SK-N-SH (cell line): ENCODE measurements at regions not wholly inside any gene's neighbourhood (a gene's known extent, or its start where the extent isn't known, plus 50 kb on each side); places are given as distances from the start of the nearest gene placed in this dataset.
"Not testable (repeated sequence)": the region's sequence is repeated elsewhere in the genome, so short reads cannot be mapped to it uniquely, and the experiment has no call there.

Experiments used
- CTCF ChIA-PET: fragments of 300-600, 350-600 bp; formaldehyde crosslinking; extraction: SDS; loops from one replicate; lab custom pipeline; 2021; lab: Yijun Ruan, JAX
- POLR2A ChIA-PET: fragments of 350-600 bp; sonication (Branson Sonifier 250); formaldehyde crosslinking; extraction: SDS; loops from one replicate; lab custom pipeline; 2020; ENCODE audit warnings: antibody characterized with exemption, inconsistent platforms; lab: Yijun Ruan, JAX
- DNase-seq: peaks from one replicate; pipeline ENCODE4 v3.0.0; 2012
- H2AFZ ChIP-seq: fragments of 200-600 bp; sonication (generic); 2 replicates; pipeline ENCODE4 v1.8.1; 2016; ENCODE audit warnings: antibody characterized with exemption, mild to moderate bottlenecking, low read depth
- H3F3A ChIP-seq: fragments of 200-600 bp; sonication (generic); replicated peaks from 2 replicates; pipeline ENCODE3; 2016; ENCODE audit warnings: antibody characterized with exemption, mild to moderate bottlenecking; ENCODE audit not compliant: insufficient read depth
- H3K27ac ChIP-seq, 2 experiments: fragments of 200-500 bp in 1 of 2; fragments of 200-600 bp in 1 of 2; sonication (Bioruptor generic) in 1 of 2; sonication (generic), shearing (Covaris generic) in 1 of 2; 2 replicates each; pipeline versions ENCODE4 v1.5.1 to v1.6.1; 2014 to 2016; ENCODE audit warnings: low read depth in 2 of 2, inconsistent platforms in 1 of 2, low read length in 1 of 2, mild to moderate bottlenecking in 1 of 2, mixed read lengths in 1 of 2
- H3K27me3 ChIP-seq: fragments of 200-600 bp; sonication (generic), shearing (Covaris generic); 2 replicates; pipeline ENCODE4 v1.6.1; 2016; ENCODE audit warnings: mixed run types; ENCODE audit not compliant: insufficient read depth
- H3K36me3 ChIP-seq, 2 experiments: fragments of 200-500 bp in 1 of 2; fragments of 200-600 bp in 1 of 2; sonication (Bioruptor generic) in 1 of 2; sonication (generic) in 1 of 2; replicated peaks in 1 of 2; 2 replicates each; pipeline versions ENCODE3 to v1.5.1; 2014 to 2016; ENCODE audit warnings: low read length in 1 of 2, mild to moderate bottlenecking in 1 of 2; ENCODE audit not compliant: insufficient read depth in 2 of 2, control insufficient read depth in 1 of 2
- H3K4me1 ChIP-seq, 2 experiments: fragments of 200-500 bp in 1 of 2; fragments of 200-600 bp in 1 of 2; sonication (Bioruptor generic) in 1 of 2; sonication (generic), shearing (Covaris generic) in 1 of 2; 2 replicates each; pipeline versions ENCODE4 v1.5.1 to v1.6.1; 2014 to 2016; ENCODE audit warnings: low read depth in 1 of 2, low read length in 1 of 2, mixed run types in 1 of 2; ENCODE audit not compliant: insufficient read depth in 2 of 2, control insufficient read depth in 1 of 2
- H3K4me2 ChIP-seq: fragments of 200-600 bp; sonication (generic), shearing (Covaris generic); 2 replicates; pipeline ENCODE4 v1.6.1; 2017; ENCODE audit warnings: mixed run types
- H3K4me3 ChIP-seq, 2 experiments: fragments of 200-500 bp in 1 of 2; fragments of 200-600 bp in 1 of 2; sonication (Bioruptor generic) in 1 of 2; sonication (generic), shearing (Covaris generic) in 1 of 2; 2 replicates each; pipeline versions ENCODE4 v1.5.1 to v1.8.1; 2014 to 2016; ENCODE audit warnings: low read depth in 2 of 2, inconsistent platforms in 1 of 2, low read length in 1 of 2, mild to moderate bottlenecking in 1 of 2, mixed read lengths in 1 of 2, moderate library complexity in 1 of 2
- H3K79me2 ChIP-seq: fragments of 200-600 bp; sonication (generic); 2 replicates; pipeline ENCODE4 v1.8.1; 2017; ENCODE audit warnings: mild to moderate bottlenecking; ENCODE audit not compliant: insufficient read depth
- H3K9ac ChIP-seq: fragments of 200-600 bp; sonication (generic); 2 replicates; pipeline ENCODE4 v1.6.1; 2017; ENCODE audit warnings: mixed run types
- H3K9me2 ChIP-seq: fragments of 200-600 bp; sonication (generic); 2 replicates; pipeline ENCODE4 v1.6.1; 2017; ENCODE audit warnings: mixed run types
- H3K9me3 ChIP-seq: fragments of 200-600 bp; sonication (generic); 2 replicates; pipeline ENCODE4 v1.6.1; 2017; ENCODE audit warnings: mixed run types, mild to moderate bottlenecking, moderate library complexity
- H4K20me1 ChIP-seq: fragments of 200-600 bp; sonication (generic); 2 replicates; pipeline ENCODE4 v1.6.1; 2017; ENCODE audit warnings: mild to moderate bottlenecking, mixed run types; ENCODE audit not compliant: insufficient read depth
- CHD2 ChIP-seq: fragments of 150-350 bp; IDR thresholded peaks from 2 replicates; pipeline ENCODE4 v1.6.1; 2018; ENCODE audit warnings: low read length; ENCODE audit not compliant: partially characterized antibody
- ELF1 ChIP-seq: IDR thresholded peaks from 2 replicates; pipeline ENCODE4 v1.4.0; 2012
- FOSL2 ChIP-seq: IDR thresholded peaks from 2 replicates; pipeline ENCODE4 v1.4.0; 2012; ENCODE audit warnings: low read depth, mild to moderate bottlenecking, moderate library complexity, borderline replicate concordance
- FOXJ3 ChIP-seq: sonication (generic); formaldehyde crosslinking; IDR thresholded peaks from 2 replicates; pipeline ENCODE4 v1.5.1; 2020; ENCODE audit warnings: mild to moderate bottlenecking, missing genetic modification reagents
- JUND ChIP-seq: IDR thresholded peaks from 2 replicates; pipeline ENCODE4 v1.4.0; 2012
- MEF2A ChIP-seq: IDR thresholded peaks from 2 replicates; pipeline ENCODE4 v1.4.0; 2012; ENCODE audit warnings: low read depth, borderline replicate concordance
- NRF1 ChIP-seq: IDR thresholded peaks from 2 replicates; pipeline ENCODE4 v1.6.1; 2012; ENCODE audit warnings: low read depth, mild to moderate bottlenecking, low read length
- POLR2AphosphoS5 ChIP-seq: IDR thresholded peaks from 2 replicates; pipeline ENCODE4 v1.6.1; 2012; ENCODE audit warnings: low read depth, low read length
- RAD21 ChIP-seq: IDR thresholded peaks from 2 replicates; pipeline ENCODE4 v1.6.1; 2012; ENCODE audit warnings: mild to moderate bottlenecking, low read length
- RCOR1 ChIP-seq: fragments of 150-350 bp; IDR thresholded peaks from 2 replicates; pipeline ENCODE4 v1.6.1; 2017; ENCODE audit warnings: antibody characterized with exemption, low read length
- SIN3A ChIP-seq: IDR thresholded peaks from 2 replicates; pipeline ENCODE4 v1.6.1; 2012; ENCODE audit warnings: low read depth, mild to moderate bottlenecking, low read length, moderate library complexity, borderline replicate concordance
- SMC3 ChIP-seq: IDR thresholded peaks from 2 replicates; pipeline ENCODE4 v1.6.1; 2012; ENCODE audit warnings: low read depth, low read length, improper control_type of control experiment
- TCF12 ChIP-seq: IDR thresholded peaks from 2 replicates; pipeline ENCODE4 v1.4.0; 2012
- YY1 ChIP-seq: IDR thresholded peaks from 2 replicates; pipeline ENCODE4 v1.4.0; 2012; ENCODE audit warnings: low read depth, mild to moderate bottlenecking
- WGBS: methylation state at CpG from one replicate; pipeline ENCODE4 v1.1.6; 2017; ENCODE audit warnings: low lambda C conversion rate; 5-methylcytosine and 5-hydroxymethylcytosine counted together
- TF ChIP-seq, protein P1 (sequence below): IDR thresholded peaks from 2 replicates; pipeline ENCODE4 v1.4.0; 2012; ENCODE audit warnings: low read depth
- TF ChIP-seq, protein P2 (sequence below): fragments of 150-350 bp; IDR thresholded peaks from 2 replicates; pipeline ENCODE4 v1.6.1; 2017; ENCODE audit warnings: antibody characterized with exemption, low read length, low read depth, borderline replicate concordance
- TF ChIP-seq, protein P3 (sequence below): IDR thresholded peaks from 2 replicates; pipeline ENCODE4; 2012
- TF ChIP-seq, protein P4 (sequence below): fragments of 150-350 bp; IDR thresholded peaks from 2 replicates; pipeline ENCODE4 v1.6.1; 2016; ENCODE audit warnings: mild to moderate bottlenecking, low read depth, low read length
- TF ChIP-seq, protein P5 (sequence below): fragments of 200-600 bp; sonication (generic); IDR thresholded peaks from 2 replicates; pipeline ENCODE4 v1.6.1; 2017; ENCODE audit warnings: antibody characterized with exemption, mild to moderate bottlenecking, moderate library complexity

DNA sequence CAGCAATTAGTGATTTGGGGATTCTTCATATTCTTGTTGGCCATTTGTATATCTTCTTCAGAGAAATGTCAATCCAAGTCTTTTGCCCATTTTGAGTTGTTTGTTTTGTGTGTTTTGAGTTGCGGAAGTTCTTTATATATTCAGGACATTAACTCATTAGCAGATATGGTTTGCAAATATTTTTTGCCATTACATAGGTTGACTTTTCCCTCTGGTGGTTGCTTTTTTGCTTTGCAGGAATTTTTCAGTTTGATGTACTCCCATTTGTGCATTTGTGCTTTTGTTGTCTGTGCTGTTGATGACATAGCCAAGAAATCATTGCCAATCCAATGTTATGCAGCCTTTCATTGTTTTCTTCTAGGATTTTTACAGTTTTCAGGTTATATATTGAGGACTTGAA, 63.6 kb upstream of the DNAJC1 start:
- DNase-seq = no peak
- H3K4me1 ChIP-seq = no peaks in the 10 kb centered on the region
- 88% methylated on average over 1 of the region's 1 CpG for WGBS

DNA sequence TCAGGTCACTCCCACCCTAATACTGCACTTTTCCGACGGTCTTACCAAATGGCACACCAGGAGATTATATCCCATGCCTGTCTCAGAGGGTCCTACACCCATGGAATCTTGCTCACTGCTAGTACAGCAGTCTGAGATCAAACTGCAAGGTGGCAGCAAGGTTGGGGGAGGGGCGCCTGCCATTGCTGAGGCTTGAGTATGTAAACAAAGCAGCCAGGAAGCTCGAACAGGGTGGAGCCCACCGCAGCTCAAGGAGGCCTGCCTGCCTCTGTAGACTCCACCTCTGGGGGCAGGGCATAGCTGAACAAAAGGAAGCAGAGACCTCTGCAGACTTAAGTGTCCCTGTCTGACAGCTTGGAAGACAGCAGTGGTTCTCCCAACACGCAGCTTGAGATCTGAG, 57.5 kb upstream of the DNAJC1 start:
- H3K79me2 ChIP-seq, CTCF ChIA-PET, H3K4me2 ChIP-seq, H3K27me3 ChIP-seq, H3K4me1 ChIP-seq, H3K4me3 ChIP-seq, H3K9me3 ChIP-seq, H3K9ac ChIP-seq, H3K9me2 ChIP-seq, H3K36me3 ChIP-seq, H3F3A ChIP-seq, H2AFZ ChIP-seq, H3K27ac ChIP-seq, POLR2A ChIA-PET, H4K20me1 ChIP-seq, DNase-seq: not testable (repeated sequence)
- 22% methylated on average over 5 of the region's 6 CpGs for WGBS

More for the DNA sequence above, 63.6 kb upstream of the DNAJC1 start:
- Histone ChIP-seq H3K9me3 (peaks cover 4% of the 10 kb centered on the region; the same call in 1 of the 2 replicates), H3F3A (no peaks in the 10 kb centered on the region), H3K27ac (no peak overlapping the region), H2AFZ (no peak overlapping the region), H4K20me1 (no peaks in the 10 kb centered on the region), H3K79me2 (no peaks in the 10 kb centered on the region), H3K36me3 (no peaks in the 10 kb centered on the region), H3K4me2 (no peak overlapping the region), H3K4me3 (no peak overlapping the region), H3K9ac (no peak overlapping the region), H3K9me2 (no peaks in the 10 kb centered on the region), H3K27me3 (no peaks in the 10 kb centered on the region)
- ChIA-PET CTCF (no interaction called here), POLR2A (no interaction called here)
- no peak for TF ChIP-seq ELF1
- no peak for TF ChIP-seq RCOR1
- TF ChIP-seq, protein P1, sequence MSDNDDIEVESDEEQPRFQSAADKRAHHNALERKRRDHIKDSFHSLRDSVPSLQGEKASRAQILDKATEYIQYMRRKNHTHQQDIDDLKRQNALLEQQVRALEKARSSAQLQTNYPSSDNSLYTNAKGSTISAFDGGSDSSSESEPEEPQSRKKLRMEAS = no peak
- TF ChIP-seq JUND = no peak
- no peak for TF ChIP-seq YY1
- TF ChIP-seq FOXJ3 (CRISPR knock-in tag) = no peak
- TF ChIP-seq SIN3A = no peak
- no peak for TF ChIP-seq CHD2
- no peak for TF ChIP-seq RAD21

DNA sequence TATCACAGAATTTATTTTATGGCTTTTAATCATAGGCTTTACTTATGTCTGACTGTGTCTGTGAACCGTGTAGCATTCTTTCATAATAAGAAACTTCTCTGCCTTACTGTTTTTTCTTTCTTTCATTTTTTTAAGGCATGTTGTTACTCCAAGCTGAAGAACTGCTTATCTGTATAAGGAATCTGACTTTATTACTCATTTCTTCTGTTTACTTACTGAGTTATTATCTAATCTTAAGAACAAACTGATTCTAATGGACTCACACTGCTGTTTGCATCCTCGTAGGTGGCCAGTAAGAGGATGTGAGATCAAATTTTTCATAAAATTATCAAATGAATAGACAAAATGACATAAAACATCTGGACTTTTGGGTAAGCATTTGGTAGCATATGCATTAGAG, 54.7 kb upstream of the DNAJC1 start:
- no peak overlapping the region for H3K9ac ChIP-seq
- no peak overlapping the region for H3K27ac ChIP-seq
- POLR2A ChIA-PET = no interaction called here
- 19% methylated on average over 2 of the region's 2 CpGs for WGBS
- H3K9me2 ChIP-seq = no peaks in the 10 kb centered on the region
- no peaks in the 10 kb centered on the region for H3F3A ChIP-seq
- no peaks in the 10 kb centered on the region for H3K27me3 ChIP-seq
- H3K9me3 ChIP-seq = no peaks in the 10 kb centered on the region
- H3K4me1 ChIP-seq = no peaks in the 10 kb centered on the region
- no peak overlapping the region for H3K4me3 ChIP-seq
- no peak for DNase-seq
- H4K20me1 ChIP-seq = no peaks in the 10 kb centered on the region
- no peak overlapping the region for H3K4me2 ChIP-seq
- H2AFZ ChIP-seq = no peak overlapping the region
- H3K79me2 ChIP-seq = no peaks in the 10 kb centered on the region
- TF ChIP-seq, protein P2, sequence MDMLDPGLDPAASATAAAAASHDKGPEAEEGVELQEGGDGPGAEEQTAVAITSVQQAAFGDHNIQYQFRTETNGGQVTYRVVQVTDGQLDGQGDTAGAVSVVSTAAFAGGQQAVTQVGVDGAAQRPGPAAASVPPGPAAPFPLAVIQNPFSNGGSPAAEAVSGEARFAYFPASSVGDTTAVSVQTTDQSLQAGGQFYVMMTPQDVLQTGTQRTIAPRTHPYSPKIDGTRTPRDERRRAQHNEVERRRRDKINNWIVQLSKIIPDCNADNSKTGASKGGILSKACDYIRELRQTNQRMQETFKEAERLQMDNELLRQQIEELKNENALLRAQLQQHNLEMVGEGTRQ = no peak
- TF ChIP-seq TCF12 = no peak
- TF ChIP-seq FOSL2 = no peak
- TF ChIP-seq POLR2AphosphoS5 = no peak
- no peak for TF ChIP-seq SIN3A
- no peak for TF ChIP-seq RAD21
- TF ChIP-seq, protein P3, sequence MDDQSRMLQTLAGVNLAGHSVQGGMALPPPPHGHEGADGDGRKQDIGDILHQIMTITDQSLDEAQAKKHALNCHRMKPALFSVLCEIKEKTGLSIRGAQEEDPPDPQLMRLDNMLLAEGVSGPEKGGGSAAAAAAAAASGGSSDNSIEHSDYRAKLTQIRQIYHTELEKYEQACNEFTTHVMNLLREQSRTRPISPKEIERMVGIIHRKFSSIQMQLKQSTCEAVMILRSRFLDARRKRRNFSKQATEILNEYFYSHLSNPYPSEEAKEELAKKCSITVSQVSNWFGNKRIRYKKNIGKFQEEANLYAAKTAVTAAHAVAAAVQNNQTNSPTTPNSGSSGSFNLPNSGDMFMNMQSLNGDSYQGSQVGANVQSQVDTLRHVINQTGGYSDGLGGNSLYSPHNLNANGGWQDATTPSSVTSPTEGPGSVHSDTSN = no peak
- no peak for TF ChIP-seq NRF1
- TF ChIP-seq, protein P4, sequence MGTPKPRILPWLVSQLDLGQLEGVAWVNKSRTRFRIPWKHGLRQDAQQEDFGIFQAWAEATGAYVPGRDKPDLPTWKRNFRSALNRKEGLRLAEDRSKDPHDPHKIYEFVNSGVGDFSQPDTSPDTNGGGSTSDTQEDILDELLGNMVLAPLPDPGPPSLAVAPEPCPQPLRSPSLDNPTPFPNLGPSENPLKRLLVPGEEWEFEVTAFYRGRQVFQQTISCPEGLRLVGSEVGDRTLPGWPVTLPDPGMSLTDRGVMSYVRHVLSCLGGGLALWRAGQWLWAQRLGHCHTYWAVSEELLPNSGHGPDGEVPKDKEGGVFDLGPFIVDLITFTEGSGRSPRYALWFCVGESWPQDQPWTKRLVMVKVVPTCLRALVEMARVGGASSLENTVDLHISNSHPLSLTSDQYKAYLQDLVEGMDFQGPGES = no peak
- TF ChIP-seq MEF2A = no peak
- TF ChIP-seq ELF1 = no peak
- TF ChIP-seq SMC3 = no peak
- TF ChIP-seq, protein P5, sequence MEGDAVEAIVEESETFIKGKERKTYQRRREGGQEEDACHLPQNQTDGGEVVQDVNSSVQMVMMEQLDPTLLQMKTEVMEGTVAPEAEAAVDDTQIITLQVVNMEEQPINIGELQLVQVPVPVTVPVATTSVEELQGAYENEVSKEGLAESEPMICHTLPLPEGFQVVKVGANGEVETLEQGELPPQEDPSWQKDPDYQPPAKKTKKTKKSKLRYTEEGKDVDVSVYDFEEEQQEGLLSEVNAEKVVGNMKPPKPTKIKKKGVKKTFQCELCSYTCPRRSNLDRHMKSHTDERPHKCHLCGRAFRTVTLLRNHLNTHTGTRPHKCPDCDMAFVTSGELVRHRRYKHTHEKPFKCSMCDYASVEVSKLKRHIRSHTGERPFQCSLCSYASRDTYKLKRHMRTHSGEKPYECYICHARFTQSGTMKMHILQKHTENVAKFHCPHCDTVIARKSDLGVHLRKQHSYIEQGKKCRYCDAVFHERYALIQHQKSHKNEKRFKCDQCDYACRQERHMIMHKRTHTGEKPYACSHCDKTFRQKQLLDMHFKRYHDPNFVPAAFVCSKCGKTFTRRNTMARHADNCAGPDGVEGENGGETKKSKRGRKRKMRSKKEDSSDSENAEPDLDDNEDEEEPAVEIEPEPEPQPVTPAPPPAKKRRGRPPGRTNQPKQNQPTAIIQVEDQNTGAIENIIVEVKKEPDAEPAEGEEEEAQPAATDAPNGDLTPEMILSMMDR = no peak
- no peaks in the 10 kb centered on the region for H3K36me3 ChIP-seq
- CTCF ChIA-PET = interaction anchor here (1.0 kb wide), 1 partner anchor 14 kb away, joined by 3 read pairs; no protein-coding TSS in a partner anchor
